ENCODE measurements at regions not wholly inside any gene's neighbourhood (a gene's known extent, or its start where the extent isn't known, plus 50 kb on each side); places are given as distances from the start of the nearest gene placed in this dataset.

DNA sequence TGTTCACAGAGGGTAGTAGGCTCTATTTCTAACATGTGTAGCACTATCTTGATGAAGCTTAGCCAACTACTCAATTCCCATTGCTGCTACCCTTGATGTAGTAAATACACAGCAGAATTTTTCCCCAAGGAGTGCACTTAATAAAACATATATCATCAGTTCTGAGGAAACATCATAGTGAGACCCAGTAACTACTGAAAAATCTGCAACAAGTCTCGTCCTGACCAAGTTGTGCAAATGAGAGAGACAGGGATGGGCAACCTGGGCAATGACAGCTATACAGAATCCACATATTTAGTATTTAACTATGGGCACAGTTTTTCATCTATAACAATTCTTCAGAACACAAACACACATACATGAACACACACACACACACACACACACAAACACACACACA is 1073.8 kb upstream of the SORCS1 start:
- TF ChIP-seq, protein P1, sequence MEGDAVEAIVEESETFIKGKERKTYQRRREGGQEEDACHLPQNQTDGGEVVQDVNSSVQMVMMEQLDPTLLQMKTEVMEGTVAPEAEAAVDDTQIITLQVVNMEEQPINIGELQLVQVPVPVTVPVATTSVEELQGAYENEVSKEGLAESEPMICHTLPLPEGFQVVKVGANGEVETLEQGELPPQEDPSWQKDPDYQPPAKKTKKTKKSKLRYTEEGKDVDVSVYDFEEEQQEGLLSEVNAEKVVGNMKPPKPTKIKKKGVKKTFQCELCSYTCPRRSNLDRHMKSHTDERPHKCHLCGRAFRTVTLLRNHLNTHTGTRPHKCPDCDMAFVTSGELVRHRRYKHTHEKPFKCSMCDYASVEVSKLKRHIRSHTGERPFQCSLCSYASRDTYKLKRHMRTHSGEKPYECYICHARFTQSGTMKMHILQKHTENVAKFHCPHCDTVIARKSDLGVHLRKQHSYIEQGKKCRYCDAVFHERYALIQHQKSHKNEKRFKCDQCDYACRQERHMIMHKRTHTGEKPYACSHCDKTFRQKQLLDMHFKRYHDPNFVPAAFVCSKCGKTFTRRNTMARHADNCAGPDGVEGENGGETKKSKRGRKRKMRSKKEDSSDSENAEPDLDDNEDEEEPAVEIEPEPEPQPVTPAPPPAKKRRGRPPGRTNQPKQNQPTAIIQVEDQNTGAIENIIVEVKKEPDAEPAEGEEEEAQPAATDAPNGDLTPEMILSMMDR (IDR thresholded peaks at IDR 0.05; ENCODE audit: control extremely low read depth in 1 of 3, insufficient read depth in 1 of 3, low read depth in 1 of 3, low read length in 3 of 3): no peak
- no peak for TF ChIP-seq JUND (IDR thresholded peaks at IDR 0.05; ENCODE audit: low read length)
